NK-92 treated with Interleukin-12 subunit alpha and Interleukin-12 subunit beta, amount 100 ng/mL, for 24 hours (cell line): ENCODE measurements at regions not wholly inside any gene's neighbourhood (a gene's known extent, or its start where the extent isn't known, plus 50 kb on each side); places are given as distances from the start of the nearest gene placed in this dataset.
A peak's percentile ranks its signal among the peaks of the same experiment; 100 is the strongest.

ENCODE experiments used
- DNase-seq: peaks from one replicate; lab custom pipeline; 2025; lab: John Stamatoyannopoulos, UW

DNA sequence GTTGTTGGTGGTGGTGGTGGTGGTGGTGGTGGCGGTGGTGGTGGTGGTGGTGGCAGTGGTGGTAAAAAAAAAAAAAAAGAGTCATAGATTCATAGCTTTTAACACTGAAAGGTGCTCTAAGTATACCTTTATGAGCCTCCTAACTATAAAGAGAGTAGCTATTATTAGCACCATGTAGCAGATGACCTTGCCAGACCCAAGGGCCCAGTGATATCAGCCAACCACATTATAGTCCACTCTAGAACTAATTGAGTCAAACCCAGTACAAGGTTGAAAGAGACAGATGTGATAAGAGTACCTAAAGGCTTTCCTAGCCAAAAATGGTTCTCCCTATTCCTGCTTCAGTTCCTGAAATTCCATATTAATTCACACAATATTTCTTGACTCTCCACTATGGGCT lies 245.3 kb downstream of the HACE1 start:
- no peak for DNase-seq

DNA sequence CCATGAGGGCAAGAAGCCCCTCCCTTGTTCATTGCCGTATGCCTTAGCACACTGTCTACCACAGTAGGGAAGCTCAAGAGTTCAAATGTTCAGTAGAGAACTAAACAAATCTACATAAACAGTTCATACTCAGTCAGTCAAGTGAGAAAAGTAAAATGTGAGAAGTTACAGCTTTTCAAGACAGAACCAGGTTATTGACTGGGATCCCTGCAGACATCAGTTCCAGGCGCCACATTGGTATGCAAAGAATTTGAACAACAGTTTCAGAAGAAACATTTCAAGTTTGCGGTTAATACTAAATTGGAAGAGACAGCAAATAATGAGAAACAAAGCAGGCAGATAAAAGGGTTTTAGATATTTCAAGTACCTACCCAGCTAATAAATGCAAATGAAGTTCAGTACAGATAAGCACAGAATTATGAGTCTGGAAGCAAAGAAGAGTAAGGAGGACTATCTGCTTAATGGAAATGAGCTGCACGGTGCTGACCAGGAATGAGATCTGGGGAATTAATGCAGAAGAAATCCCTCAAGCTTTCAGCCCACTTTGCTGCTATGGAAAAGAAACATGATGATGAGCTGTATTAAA lies 246.2 kb downstream of the HACE1 start:
- no peak for DNase-seq

DNA sequence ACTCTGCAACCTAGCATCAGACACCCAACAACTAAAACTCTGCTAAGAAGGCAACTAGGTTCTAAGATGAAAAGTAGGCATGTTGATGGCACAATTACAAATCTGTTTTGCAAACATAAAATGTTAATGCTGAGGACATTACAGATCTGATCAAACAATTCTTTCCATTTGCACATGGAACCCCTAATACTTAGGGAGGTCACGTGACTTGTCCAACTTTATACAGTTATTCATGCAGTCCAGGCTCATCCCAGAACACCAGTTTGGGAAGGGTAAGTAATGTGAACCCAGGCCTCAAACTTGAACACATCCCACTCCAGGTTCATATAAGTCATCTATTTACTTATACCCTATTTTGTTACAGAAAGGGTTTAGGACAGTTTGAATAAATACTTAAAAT lies 247.2 kb downstream of the HACE1 start:
- DNase-seq, result no peak

DNA sequence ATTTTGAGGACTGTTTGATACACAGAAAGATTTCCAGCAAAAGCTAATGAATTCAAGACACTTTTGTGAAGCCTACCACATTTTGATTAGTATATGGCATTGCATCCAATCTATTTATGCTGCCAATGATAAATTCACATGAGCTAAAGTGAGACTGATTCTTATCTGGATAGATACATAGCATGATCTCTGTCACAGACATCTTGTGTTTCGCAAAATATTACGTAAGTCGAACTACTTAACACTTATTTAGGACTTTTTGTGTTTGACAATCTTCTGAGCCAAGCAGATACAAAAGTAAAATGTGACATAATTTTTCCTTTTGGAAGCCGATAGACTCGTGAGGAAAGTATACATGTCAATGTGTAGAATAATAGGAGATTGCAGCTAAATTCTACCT lies 251.6 kb downstream of the HACE1 start:
- no peak for DNase-seq

DNA sequence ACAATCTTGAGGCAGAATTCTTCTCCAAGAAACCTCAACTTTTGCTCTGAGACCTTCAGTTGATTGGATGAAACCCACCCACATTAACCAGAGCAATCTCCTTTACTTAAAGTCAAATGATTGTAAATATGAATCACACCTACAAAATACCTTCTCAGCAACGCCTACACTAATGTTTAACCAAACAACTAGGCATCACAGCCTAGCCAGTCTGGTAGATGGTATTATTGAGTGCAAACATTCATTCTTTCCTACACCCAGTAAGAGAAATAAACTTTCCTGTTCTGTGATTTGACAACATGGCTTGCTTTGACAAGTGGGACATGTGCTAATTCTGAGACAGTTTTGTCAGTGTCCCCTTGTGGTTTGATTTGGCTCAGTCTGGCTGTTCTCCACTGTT lies 252.2 kb downstream of the HACE1 start:
- no peak for DNase-seq

DNA sequence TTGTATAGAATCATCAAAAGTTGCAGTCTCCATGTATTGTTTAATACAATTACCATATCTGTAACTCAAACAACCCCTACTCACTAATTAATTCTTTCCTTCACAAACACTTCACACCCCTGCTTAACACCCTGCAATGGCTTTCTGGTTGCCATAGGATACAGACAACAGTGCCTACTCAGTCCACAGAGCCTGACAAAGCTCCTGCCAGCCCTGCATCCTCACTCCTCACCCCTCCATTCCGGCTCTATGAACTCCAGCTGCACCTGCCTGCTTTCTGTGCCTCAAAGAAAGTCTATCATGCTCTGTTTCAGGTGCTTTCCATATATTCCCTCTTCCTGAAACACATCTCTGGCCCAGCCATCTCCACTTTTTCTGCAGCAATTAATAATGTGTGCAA lies 253.4 kb downstream of the HACE1 start:
- DNase-seq, result peak; percentile 6

GRCh38 chr6:104604685-104605084 lies 255.0 kb downstream of the HACE1 start:
- DNase-seq, result no peak

GRCh38 chr6:104603108-104603745 lies 256.5 kb downstream of the HACE1 start:
- no peak for DNase-seq

- no peak for DNase-seq
These were observed 258.0 kb downstream of the HACE1 start for GRCh38 chr6:104601721-104602120.

DNA sequence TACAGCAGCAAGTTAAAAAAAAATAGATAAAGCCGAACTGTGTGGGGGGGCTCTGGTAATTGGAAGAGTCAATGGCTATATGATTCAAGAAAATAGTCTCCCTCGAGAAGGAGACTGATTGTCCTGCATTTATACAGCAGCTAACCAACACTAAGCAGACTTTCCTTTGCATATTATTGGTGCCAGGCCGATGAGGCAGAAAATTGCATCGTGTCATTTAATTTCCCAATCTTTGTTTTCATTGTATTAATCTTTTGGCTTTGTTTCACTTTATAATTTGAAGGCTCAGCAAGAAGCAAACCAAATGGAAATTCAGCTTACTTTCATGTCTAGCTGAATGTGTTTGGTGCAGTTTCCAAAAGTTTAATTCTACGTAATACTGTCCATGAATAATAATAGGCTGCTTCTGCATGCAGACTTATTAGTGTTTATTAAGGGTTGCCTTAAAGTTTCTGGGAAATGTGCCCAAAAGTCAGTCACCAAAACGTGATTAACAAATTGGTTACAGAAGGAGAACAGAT lies 258.5 kb downstream of the HACE1 start:
- DNase-seq, result no peak

GRCh38 chr6:104600639-104600931 lies 259.1 kb downstream of the HACE1 start:
- no peak for DNase-seq

DNA sequence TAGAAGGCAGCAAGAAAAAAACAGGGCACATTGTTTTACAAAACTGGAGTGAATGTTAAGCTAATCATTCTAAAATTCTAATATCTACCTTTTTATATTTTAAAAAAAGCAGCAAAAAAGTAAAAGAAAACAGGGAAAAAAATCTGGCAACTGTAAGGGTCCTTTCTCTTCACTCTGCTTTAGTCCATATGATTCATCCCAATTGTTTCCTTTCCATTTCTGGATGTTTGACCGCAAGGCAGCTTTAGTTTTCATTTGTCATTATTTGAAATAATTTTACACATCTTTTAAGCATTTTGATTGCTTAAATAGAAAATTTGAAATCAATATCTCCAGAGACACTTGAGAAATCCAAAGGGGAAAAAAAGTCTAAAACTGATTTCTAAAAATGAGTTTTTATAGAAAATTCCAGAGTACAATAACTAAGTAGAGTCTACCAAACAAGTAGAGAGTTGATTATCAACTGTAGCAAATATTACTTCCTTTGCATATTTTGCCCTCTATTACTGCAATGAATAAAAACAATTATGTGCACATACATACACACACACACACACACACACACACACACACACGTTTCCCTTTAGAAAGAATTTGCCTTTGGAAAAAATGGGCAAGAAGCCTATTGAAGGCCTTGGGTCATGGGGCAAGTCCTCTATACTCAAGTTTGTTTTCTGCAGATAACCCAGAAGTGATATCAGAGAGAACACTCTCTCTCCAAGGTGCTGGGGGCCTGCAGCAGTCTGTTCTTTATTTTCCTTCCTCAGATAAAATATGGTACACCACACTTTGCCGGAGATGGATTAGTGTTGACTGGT lies 259.7 kb downstream of the HACE1 start:
- no peak for DNase-seq

DNA sequence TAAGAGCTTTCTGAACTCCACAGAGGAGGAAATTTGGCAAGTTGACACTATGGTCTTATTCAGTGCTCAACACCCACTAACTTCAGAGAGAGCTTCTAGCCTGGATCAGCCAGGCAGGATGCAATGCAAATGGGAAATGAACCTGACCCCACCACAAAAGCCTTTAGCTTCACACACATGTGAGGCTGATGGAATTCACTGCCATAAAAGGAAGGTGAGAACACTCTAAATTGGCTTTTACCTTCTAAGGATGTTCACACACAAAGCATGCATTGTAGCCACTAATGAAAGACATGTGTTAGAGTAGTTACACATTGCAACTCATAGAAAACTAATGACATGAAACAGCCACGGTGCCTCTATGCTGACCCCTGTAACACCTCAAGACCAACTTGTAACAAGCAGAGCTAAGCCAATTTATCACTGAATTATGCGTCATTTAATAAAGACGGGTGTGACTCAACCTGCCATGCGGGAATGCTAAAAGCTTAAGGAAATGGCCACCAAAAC lies 262.1 kb downstream of the HACE1 start:
- DNase-seq, result no peak

DNA sequence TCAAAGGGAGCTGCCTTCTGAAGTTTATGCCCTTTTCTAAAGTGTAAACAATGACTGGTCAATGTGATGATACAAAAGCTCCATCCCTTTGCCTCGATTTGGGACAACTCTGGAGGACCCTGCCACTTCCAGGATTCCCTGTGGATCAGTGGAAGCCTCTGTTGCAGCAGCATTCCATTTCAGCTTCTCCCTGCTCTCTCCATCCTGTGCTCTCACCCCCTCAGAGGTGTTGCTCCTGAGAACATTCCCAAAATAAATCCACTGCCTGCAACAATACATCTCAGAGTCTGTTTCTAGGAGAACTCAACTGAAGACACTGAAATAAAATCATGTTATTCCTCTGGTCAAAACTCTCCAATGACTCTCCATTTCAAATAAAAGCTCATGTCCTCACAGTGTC lies 263.6 kb downstream of the HACE1 start:
- no peak for DNase-seq

GRCh38 chr6:104595311-104595820 lies 264.4 kb downstream of the HACE1 start:
- no peak for DNase-seq

GRCh38 chr6:104591573-104592334 lies 268.0 kb downstream of the HACE1 start:
- DNase-seq, result no peak

DNA sequence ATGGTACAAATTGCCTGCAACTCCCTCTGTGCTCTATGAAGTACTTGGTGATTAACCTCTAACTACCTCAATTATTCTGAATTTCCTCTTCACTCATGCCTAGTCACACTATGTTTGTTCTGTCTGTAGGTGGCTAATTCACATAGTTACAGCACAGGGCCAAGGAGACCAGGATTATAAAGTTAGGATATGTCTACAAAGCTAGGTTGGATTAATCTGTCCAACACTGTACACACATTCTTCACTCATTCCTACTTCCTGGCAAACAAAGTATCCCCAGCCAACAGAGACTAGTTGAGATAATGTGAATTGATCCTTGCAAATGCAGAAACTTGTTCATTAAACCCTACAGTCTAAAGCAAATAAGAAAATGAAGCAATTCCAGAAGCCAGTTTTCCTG lies 269.8 kb downstream of the HACE1 start:
- no peak for DNase-seq

DNA sequence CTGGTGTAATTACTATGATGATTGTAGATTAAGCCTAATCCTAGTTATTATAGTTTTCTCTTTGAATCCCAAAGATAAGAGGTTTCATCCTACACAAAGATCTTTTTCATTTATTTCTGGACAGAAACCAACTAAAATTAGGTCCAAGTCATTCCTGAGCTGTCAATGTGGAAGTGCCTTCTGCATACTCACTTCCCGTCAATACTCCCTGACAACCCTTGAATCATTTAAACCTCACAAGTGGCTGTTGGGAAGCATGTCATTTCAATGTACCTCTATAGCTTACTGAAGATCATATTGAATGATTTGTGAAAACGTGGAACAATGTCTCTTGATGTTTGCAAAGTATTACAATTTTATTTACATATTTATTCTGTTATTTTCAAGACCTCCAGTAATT lies 274.1 kb downstream of the HACE1 start:
- no peak for DNase-seq

GRCh38 chr6:104580452-104580851 lies 279.3 kb downstream of the HACE1 start:
- DNase-seq, result no peak

DNA sequence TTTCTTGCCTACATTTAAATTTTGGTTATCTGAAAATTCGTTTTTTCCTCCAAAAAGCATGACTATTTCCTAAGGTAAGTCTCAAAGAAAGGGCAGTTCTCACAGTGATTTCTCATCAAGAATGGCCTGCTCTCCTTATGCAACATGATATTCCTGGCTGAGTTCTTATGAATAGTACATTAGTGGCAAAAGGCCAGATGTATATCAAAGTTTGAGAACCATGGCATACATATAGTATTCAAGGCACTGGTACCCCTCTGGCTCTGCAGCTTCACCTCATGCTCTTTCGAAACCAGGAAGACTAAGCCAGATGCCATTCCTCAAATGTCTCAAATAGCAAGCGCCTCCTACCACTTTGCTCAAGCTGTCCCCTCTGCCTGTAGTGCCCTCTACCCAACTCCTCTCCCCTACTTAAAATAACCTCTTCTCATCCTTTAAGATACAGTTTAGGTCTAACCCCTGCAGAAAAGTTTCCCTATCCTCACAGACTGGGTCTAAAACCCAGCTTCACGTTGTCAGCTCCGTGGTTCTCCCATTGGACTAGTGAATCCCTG lies 280.3 kb downstream of the HACE1 start:
- no peak for DNase-seq

- DNase-seq, result no peak
These were observed 284.2 kb downstream of the HACE1 start for GRCh38 chr6:104575536-104575935.
